ENCODE measurements at regions not wholly inside any gene's neighbourhood (a gene's known extent, or its start where the extent isn't known, plus 50 kb on each side); places are given as distances from the start of the nearest gene placed in this dataset.

- TF ChIP-seq EZH2 (IDR thresholded peaks at IDR 0.05; ENCODE audit: insufficient read depth, poor library complexity, severe bottlenecking) (no peak), EZH2phosphoT487 (IDR thresholded peaks at IDR 0.05; ENCODE audit: insufficient read depth, low read depth) (no peak)
Measured at GRCh38 chr12:61546296-61546695, 713.9 kb upstream of the USP15 start.
